ENCODE measurements at regions not wholly inside any gene's neighbourhood (a gene's known extent, or its start where the extent isn't known, plus 50 kb on each side); places are given as distances from the start of the nearest gene placed in this dataset.
"Not testable (repeated sequence)": the region's sequence is repeated elsewhere in the genome, so short reads cannot be mapped to it uniquely, and the experiment has no call there.

- not testable (repeated sequence) for TF ChIP-seq CTCF (IDR thresholded peaks at IDR 0.05); EP300 (IDR thresholded peaks at IDR 0.05; ENCODE audit: low read depth); POLR2A (IDR thresholded peaks at IDR 0.05)
These were observed 2191.1 kb upstream of the DEFB115 start for GRCh38 chr20:29066341-29066740.
